ENCODE measurements at regions not wholly inside any gene's neighbourhood (a gene's known extent, or its start where the extent isn't known, plus 50 kb on each side); places are given as distances from the start of the nearest gene placed in this dataset.
"Not testable (repeated sequence)": the region's sequence is repeated elsewhere in the genome, so short reads cannot be mapped to it uniquely, and the experiment has no call there.

GRCh38 chr4:31199644-31200043 is 479.5 kb downstream of the PCDH7 start:
- DNase-seq, result no peak

GRCh38 chr4:31202054-31202453 is 481.9 kb downstream of the PCDH7 start:
- DNase-seq, result not testable (repeated sequence)

- no peak for DNase-seq
Measured at GRCh38 chr4:31204874-31205273, 484.7 kb downstream of the PCDH7 start.

- no peak for DNase-seq
Measured at GRCh38 chr4:31220921-31221320, 500.8 kb downstream of the PCDH7 start.

- no peak for DNase-seq
Measured at GRCh38 chr4:31228068-31228467, 507.9 kb downstream of the PCDH7 start.

GRCh38 chr4:31230594-31230993 is 510.4 kb downstream of the PCDH7 start:
- DNase-seq, result no peak

- no peak for DNase-seq
Measured at GRCh38 chr4:31234494-31234893, 514.3 kb downstream of the PCDH7 start.

- no peak for DNase-seq
Measured at GRCh38 chr4:31234901-31235300, 514.7 kb downstream of the PCDH7 start.

- no peak for DNase-seq
Measured at GRCh38 chr4:31236020-31236638, 516.0 kb downstream of the PCDH7 start.

GRCh38 chr4:31236639-31237173 is 516.5 kb downstream of the PCDH7 start:
- DNase-seq, result no peak

GRCh38 chr4:31237233-31237632 is 517.1 kb downstream of the PCDH7 start:
- DNase-seq, result no peak

GRCh38 chr4:31239886-31240285 is 519.7 kb downstream of the PCDH7 start:
- DNase-seq, result no peak

GRCh38 chr4:31241504-31242106 is 521.4 kb downstream of the PCDH7 start:
- DNase-seq, result no peak

GRCh38 chr4:31246856-31247255 is 526.7 kb downstream of the PCDH7 start:
- no peak for DNase-seq

- no peak for DNase-seq
Measured at GRCh38 chr4:31259119-31259518, 539.0 kb downstream of the PCDH7 start.

GRCh38 chr4:31261632-31262031 is 541.5 kb downstream of the PCDH7 start:
- DNase-seq, result no peak

GRCh38 chr4:31266094-31266493 is 545.9 kb downstream of the PCDH7 start:
- DNase-seq, result not testable (repeated sequence)

GRCh38 chr4:31272331-31273061 is 552.3 kb downstream of the PCDH7 start:
- no peak for DNase-seq

GRCh38 chr4:31275906-31276305 is 555.7 kb downstream of the PCDH7 start:
- DNase-seq, result no peak

- DNase-seq, result no peak
Measured at GRCh38 chr4:31283679-31284078, 563.5 kb downstream of the PCDH7 start.

GRCh38 chr4:31290836-31291235 is 570.7 kb downstream of the PCDH7 start:
- no peak for DNase-seq

- DNase-seq, result no peak
Measured at GRCh38 chr4:31291238-31291637, 571.1 kb downstream of the PCDH7 start.

- no peak for DNase-seq
Measured at GRCh38 chr4:31294655-31295480, 574.7 kb downstream of the PCDH7 start.

Data from NCI-H187 treated with DMSO at 0.1 percent for 48 hours (cell line).